ENCODE measurements at regions not wholly inside any gene's neighbourhood (a gene's known extent, or its start where the extent isn't known, plus 50 kb on each side); places are given as distances from the start of the nearest gene placed in this dataset.
"Not testable (repeated sequence)": the region's sequence is repeated elsewhere in the genome, so short reads cannot be mapped to it uniquely, and the experiment has no call there.

DNA sequence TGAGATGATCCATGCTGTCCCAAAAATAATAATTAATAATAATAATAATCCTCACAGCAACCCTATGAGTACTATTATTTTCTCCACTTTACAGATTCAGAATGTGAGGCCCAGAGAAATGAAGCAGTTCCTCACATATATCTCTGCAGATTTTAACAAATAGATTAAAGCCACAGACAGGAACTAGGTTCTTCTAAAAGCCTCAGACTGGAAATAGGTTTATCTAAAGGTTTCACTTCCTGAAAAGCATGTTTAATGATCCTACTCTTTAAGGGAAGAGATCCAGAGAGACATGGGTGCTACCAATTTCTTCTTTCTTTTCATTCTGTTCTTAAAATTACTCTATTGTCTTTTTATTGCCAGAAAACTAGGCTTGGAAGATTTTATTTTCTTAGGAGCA is 1079.4 kb upstream of the COX7C start:
- no peak overlapping the region for H3K4me3 ChIP-seq (ENCODE audit: low read depth, low read length)
- H3K36me3 ChIP-seq (ENCODE audit: control insufficient read depth, insufficient read depth, low read length) = no peaks in the 10 kb centered on the region
- no peaks in the 10 kb centered on the region for H3K9me3 ChIP-seq (ENCODE audit: control insufficient read depth, insufficient read depth, low read length)
- no peak for DNase-seq (ENCODE audit: low read depth in 4 of 6, low spot score in 6 of 6)
- no peaks in the 10 kb centered on the region for H3K27me3 ChIP-seq (ENCODE audit: control insufficient read depth, insufficient read depth, low read length)
- no peaks in the 10 kb centered on the region for H3K4me1 ChIP-seq (ENCODE audit: control insufficient read depth, insufficient read depth, low read length)
- H3K27ac ChIP-seq (ENCODE audit: low read depth, low read length) = no peak overlapping the region

DNA sequence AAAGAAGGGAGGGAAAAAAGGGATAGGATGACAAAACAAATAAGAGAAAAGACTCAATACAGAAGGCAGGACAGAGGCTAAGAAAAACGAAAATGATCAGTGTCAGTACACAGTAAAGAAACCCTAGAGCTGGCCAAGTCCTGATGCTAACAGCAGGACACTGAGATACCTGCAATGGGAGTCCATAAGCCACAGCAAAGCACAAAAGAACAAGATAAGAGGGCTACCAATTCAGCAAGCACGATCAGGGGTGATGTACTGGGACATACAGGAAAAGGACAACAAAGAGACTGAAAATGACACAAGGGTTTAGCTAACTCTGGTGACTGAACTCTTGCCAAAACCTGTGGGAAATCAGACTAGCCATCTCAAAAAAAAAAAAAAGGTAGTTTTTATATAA is 1072.6 kb upstream of the COX7C start:
- peak in 1 of 6 donors; percentile 1 for DNase-seq (ENCODE audit: low read depth in 4 of 6, low spot score in 6 of 6)
- H3K27me3 ChIP-seq (ENCODE audit: control insufficient read depth, insufficient read depth, low read length) = no peaks in the 10 kb centered on the region
- no peak overlapping the region for H3K27ac ChIP-seq (ENCODE audit: low read depth, low read length)
- 37% methylated on average over 2 of the region's 2 CpGs for WGBS (ENCODE audit: insufficient coverage)
- H3K4me1 ChIP-seq (ENCODE audit: control insufficient read depth, insufficient read depth, low read length) = no peaks in the 10 kb centered on the region
- no peaks in the 10 kb centered on the region for H3K36me3 ChIP-seq (ENCODE audit: control insufficient read depth, insufficient read depth, low read length)
- H3K9me3 ChIP-seq (ENCODE audit: control insufficient read depth, insufficient read depth, low read length) = no peaks in the 10 kb centered on the region
- H3K4me3 ChIP-seq (ENCODE audit: low read depth, low read length) = no peak overlapping the region

DNA sequence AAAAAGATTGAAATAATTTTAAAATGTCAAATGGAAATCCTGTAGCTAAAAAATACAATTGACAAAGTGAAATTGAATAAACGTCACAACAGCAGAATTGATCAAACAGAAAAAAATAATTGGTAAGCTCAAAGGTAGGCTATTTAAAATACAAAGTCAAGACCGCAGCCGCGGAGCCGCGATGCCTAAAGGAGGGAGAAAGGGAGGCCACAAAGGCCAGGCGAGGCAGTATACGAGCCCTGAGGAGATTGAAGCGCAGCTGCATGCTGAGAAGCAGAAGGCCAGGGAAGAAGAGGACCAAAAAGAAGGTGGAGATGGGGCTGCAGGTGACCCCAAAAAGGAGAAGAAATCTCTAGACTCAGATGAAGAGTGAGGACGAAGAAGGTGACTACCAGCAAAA is 1068.5 kb upstream of the COX7C start:
- no peaks in the 10 kb centered on the region for H3K36me3 ChIP-seq (ENCODE audit: control insufficient read depth, insufficient read depth, low read length)
- H3K4me3 ChIP-seq (ENCODE audit: low read depth, low read length) = no peak overlapping the region
- H3K9me3 ChIP-seq (ENCODE audit: control insufficient read depth, insufficient read depth, low read length) = peaks cover 1% of the 10 kb centered on the region
- DNase-seq (ENCODE audit: low read depth in 4 of 6, low spot score in 6 of 6) = no peak
- WGBS (ENCODE audit: insufficient coverage) = 93% methylated on average over 10 of the region's 10 CpGs
- no peaks in the 10 kb centered on the region for H3K27me3 ChIP-seq (ENCODE audit: control insufficient read depth, insufficient read depth, low read length)
- no peak overlapping the region for H3K27ac ChIP-seq (ENCODE audit: low read depth, low read length)
- no peaks in the 10 kb centered on the region for H3K4me1 ChIP-seq (ENCODE audit: control insufficient read depth, insufficient read depth, low read length)

DNA sequence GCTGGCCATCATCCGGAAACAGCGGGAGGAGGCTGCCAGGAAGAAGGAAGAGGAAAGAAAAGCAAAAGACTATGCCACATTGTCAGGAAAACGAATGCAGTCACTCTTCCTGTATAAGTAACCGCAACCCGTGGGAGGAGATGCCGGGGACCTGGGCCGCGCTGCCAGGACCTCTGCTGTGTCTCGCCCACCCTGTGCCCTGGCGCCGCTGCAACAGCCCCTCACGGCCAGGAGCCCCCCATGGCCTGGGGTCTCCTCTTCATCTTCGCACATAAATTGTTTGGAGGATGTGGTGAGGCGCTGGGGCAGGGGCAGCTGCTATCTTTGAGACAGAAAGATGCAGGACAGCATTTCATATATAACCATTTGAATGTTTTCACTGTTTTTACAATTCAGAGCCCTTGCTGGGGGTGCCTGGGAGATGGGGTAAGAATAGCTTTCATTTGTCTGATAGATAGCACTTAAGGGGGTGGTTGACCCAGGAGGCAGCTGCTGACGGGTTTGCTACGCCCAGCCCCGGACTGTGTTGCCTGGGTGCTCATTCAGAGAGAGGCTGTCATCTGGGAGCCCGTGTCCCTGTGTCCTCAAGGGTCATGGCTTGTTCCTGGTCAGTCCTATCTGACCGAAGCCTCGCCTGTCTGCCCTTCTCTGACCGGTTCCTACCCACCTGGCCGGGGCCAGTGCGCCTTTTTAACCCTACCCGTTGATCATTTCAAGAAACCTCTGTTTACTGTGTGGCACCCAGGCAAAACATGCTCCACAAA is 1067.7 kb upstream of the COX7C start:
- Histone ChIP-seq H3K4me3 (ENCODE audit: low read depth, low read length) (no peak overlapping the region), H3K9me3 (ENCODE audit: control insufficient read depth, insufficient read depth, low read length) (peaks cover 1% of the 10 kb centered on the region), H3K27me3 (ENCODE audit: control insufficient read depth, insufficient read depth, low read length) (no peaks in the 10 kb centered on the region), H3K27ac (ENCODE audit: low read depth, low read length) (no peak overlapping the region), H3K4me1 (ENCODE audit: control insufficient read depth, insufficient read depth, low read length) (no peaks in the 10 kb centered on the region), H3K36me3 (ENCODE audit: control insufficient read depth, insufficient read depth, low read length) (no peaks in the 10 kb centered on the region)
- DNase-seq (ENCODE audit: low read depth in 4 of 6, low spot score in 6 of 6) = no peak
- WGBS (ENCODE audit: insufficient coverage) = 92% methylated on average over 20 of the region's 24 CpGs

DNA sequence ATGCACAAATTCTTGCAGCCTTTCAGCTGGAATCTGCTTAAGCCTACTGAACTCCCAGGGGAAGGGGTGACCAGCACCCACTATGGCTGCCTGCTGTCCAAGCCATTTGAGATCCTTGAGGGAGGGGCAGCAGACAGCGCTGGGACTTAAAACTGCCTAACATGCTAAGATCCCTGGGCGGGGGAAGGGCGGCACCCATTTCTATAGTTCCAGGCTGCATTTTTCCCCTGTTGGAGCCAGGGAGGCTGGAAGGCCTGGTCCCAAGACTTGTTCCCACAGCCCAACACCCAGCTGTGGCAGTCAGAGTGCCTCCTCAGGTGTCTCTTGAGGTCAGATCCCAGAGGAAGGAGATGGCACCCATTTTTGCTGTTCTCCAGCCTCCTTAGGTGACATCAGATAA is 1061.3 kb upstream of the COX7C start:
- Histone ChIP-seq H3K36me3 (ENCODE audit: control insufficient read depth, insufficient read depth, low read length) (no peaks in the 10 kb centered on the region), H3K27ac (ENCODE audit: low read depth, low read length) (no peak overlapping the region), H3K4me3 (ENCODE audit: low read depth, low read length) (no peak overlapping the region), H3K4me1 (ENCODE audit: control insufficient read depth, insufficient read depth, low read length) (no peaks in the 10 kb centered on the region), H3K27me3 (ENCODE audit: control insufficient read depth, insufficient read depth, low read length) (no peaks in the 10 kb centered on the region), H3K9me3 (ENCODE audit: control insufficient read depth, insufficient read depth, low read length) (peaks cover 1% of the 10 kb centered on the region)
- 93% methylated on average over 3 of the region's 3 CpGs for WGBS (ENCODE audit: insufficient coverage)
- no peak for DNase-seq (ENCODE audit: low read depth in 4 of 6, low spot score in 6 of 6)

DNA sequence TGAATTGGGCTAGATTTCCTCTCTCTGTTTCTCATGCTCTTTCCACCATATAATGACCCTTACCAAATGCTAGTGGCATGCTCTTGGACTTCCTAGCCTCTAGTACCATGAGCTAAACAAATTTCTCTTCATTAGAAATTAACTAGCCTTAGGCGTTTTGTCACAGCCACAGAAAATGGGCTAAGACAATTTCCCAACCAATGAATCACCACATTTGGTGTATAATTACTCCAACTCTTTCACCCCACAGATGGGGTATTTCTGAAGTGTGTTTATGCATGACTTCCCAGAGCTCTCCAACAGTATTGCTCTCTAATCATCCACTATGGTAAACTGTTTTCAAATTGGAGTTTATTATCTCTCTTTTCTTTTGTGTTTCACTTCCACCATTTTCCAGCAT is 1041.1 kb upstream of the COX7C start:
- no CpG with 5 or more reads among the region's 1 CpG for WGBS (ENCODE audit: insufficient coverage)
- no peaks in the 10 kb centered on the region for H3K9me3 ChIP-seq (ENCODE audit: control insufficient read depth, insufficient read depth, low read length)
- H3K27me3 ChIP-seq (ENCODE audit: control insufficient read depth, insufficient read depth, low read length) = no peaks in the 10 kb centered on the region
- no peak overlapping the region for H3K27ac ChIP-seq (ENCODE audit: low read depth, low read length)
- DNase-seq (ENCODE audit: low read depth in 4 of 6, low spot score in 6 of 6) = no peak
- no peaks in the 10 kb centered on the region for H3K4me1 ChIP-seq (ENCODE audit: control insufficient read depth, insufficient read depth, low read length)
- no peak overlapping the region for H3K4me3 ChIP-seq (ENCODE audit: low read depth, low read length)
- H3K36me3 ChIP-seq (ENCODE audit: control insufficient read depth, insufficient read depth, low read length) = no peaks in the 10 kb centered on the region

DNA sequence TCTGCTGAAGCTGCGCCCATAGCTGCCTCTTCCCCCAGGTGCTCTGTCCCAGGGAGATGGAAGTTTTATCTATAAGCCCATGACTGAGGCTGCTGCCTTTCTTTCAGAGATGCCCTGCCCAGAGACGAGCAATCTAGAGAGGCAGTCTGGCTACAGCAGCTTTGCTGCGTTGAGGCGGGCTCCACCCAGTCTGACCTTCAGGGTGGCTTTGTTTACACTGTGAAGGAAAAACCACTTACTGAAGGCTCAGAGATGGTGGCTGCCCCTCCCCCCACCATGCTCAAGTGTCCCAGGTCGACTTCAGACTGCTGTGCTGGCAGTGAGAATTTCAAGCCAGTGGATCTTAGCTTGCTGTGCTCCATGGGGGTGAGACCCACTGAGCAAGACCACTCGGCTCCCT is 1029.9 kb upstream of the COX7C start:
- not testable (repeated sequence) for H3K4me3 ChIP-seq (ENCODE audit: low read depth, low read length); H3K9me3 ChIP-seq (ENCODE audit: control insufficient read depth, insufficient read depth, low read length); H3K4me1 ChIP-seq (ENCODE audit: control insufficient read depth, insufficient read depth, low read length); H3K27ac ChIP-seq (ENCODE audit: low read depth, low read length); H3K36me3 ChIP-seq (ENCODE audit: control insufficient read depth, insufficient read depth, low read length); H3K27me3 ChIP-seq (ENCODE audit: control insufficient read depth, insufficient read depth, low read length); DNase-seq (ENCODE audit: low read depth in 4 of 6, low spot score in 6 of 6)
- 69% methylated on average over 5 of the region's 6 CpGs for WGBS (ENCODE audit: insufficient coverage)

DNA sequence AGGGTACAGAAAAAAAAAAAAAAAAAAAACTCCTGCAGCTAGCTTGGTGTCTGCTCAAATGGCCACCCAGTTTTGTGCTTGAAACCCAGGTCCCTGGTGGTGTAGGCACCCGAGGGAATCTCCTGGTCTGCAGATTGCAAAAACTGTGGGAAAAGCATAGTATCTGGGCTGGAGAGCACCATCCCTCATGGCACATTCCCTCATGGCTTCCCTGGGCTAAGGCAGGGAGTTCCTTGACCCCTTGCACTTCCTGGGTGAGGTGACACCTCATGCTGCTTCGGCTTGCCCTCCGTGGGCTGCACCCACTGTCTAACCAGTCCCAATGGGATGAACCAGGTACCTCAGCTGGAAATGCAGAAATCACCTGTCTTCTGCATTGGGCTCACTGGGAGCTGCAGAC is 1029.5 kb upstream of the COX7C start:
- H3K36me3 ChIP-seq (ENCODE audit: control insufficient read depth, insufficient read depth, low read length); H3K4me1 ChIP-seq (ENCODE audit: control insufficient read depth, insufficient read depth, low read length); DNase-seq (ENCODE audit: low read depth in 4 of 6, low spot score in 6 of 6); H3K27me3 ChIP-seq (ENCODE audit: control insufficient read depth, insufficient read depth, low read length); H3K4me3 ChIP-seq (ENCODE audit: low read depth, low read length); H3K9me3 ChIP-seq (ENCODE audit: control insufficient read depth, insufficient read depth, low read length); H3K27ac ChIP-seq (ENCODE audit: low read depth, low read length): not testable (repeated sequence)
- WGBS (ENCODE audit: insufficient coverage) = 91% methylated on average over 3 of the region's 3 CpGs

DNA sequence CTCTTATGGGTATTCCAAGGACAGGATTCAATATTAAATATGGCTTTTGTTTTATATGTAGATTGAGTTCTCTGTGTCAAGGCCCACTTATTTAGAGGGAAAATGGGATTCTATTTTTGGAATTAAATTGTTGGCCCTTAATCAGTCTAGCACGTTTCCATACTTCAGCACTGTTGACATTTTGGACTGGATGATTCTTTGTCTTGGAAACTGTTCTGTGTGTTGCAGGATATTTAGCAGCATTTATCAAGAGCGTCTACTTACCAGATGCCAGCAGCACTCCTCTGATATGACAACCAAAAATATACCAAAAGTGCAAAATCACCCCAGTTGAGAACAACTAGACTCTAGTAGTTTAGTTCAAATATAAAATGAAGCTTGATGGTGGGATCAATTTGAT is 1027.0 kb upstream of the COX7C start:
- H3K36me3 ChIP-seq (ENCODE audit: control insufficient read depth, insufficient read depth, low read length) = no peaks in the 10 kb centered on the region
- DNase-seq (ENCODE audit: low read depth in 4 of 6, low spot score in 6 of 6) = peak in 1 of 6 donors; percentile 26
- H3K27ac ChIP-seq (ENCODE audit: low read depth, low read length) = no peak overlapping the region
- no peaks in the 10 kb centered on the region for H3K27me3 ChIP-seq (ENCODE audit: control insufficient read depth, insufficient read depth, low read length)
- no peaks in the 10 kb centered on the region for H3K9me3 ChIP-seq (ENCODE audit: control insufficient read depth, insufficient read depth, low read length)
- H3K4me3 ChIP-seq (ENCODE audit: low read depth, low read length) = no peak overlapping the region
- H3K4me1 ChIP-seq (ENCODE audit: control insufficient read depth, insufficient read depth, low read length) = no peaks in the 10 kb centered on the region
- WGBS (ENCODE audit: insufficient coverage) = no CpG with 5 or more reads among the region's 2 CpGs

DNA sequence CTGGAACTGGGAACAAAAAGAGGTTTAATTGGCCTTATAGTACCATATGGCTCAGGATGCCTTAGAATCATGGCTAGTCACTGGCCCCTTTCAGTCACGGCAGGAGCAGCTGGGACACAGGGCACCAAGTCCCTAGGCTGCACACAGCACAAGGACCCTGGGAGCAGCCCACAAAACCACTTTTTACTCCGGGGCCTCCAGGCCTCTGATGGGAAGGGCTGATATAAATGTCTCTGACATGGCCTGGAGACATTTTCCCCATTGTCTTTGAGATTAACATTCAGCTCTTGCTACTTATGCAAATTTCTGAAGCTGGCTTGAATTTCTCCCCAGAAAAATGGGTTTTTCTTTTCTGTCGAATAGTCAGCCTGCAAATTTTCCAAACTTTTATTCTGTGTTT is 1026.4 kb upstream of the COX7C start:
- DNase-seq (ENCODE audit: low read depth in 4 of 6, low spot score in 6 of 6) = no peak
- no peaks in the 10 kb centered on the region for H3K27me3 ChIP-seq (ENCODE audit: control insufficient read depth, insufficient read depth, low read length)
- no peaks in the 10 kb centered on the region for H3K36me3 ChIP-seq (ENCODE audit: control insufficient read depth, insufficient read depth, low read length)
- H3K4me3 ChIP-seq (ENCODE audit: low read depth, low read length) = no peak overlapping the region
- H3K4me1 ChIP-seq (ENCODE audit: control insufficient read depth, insufficient read depth, low read length) = no peaks in the 10 kb centered on the region
- H3K27ac ChIP-seq (ENCODE audit: low read depth, low read length) = no peak overlapping the region
- WGBS (ENCODE audit: insufficient coverage) = 75% methylated on average over 2 of the region's 3 CpGs
- H3K9me3 ChIP-seq (ENCODE audit: control insufficient read depth, insufficient read depth, low read length) = no peaks in the 10 kb centered on the region

All from spinal cord (tissue), 9 donors.